ENCODE measurements at regions not wholly inside any gene's neighbourhood (a gene's known extent, or its start where the extent isn't known, plus 50 kb on each side); places are given as distances from the start of the nearest gene placed in this dataset.

DNA sequence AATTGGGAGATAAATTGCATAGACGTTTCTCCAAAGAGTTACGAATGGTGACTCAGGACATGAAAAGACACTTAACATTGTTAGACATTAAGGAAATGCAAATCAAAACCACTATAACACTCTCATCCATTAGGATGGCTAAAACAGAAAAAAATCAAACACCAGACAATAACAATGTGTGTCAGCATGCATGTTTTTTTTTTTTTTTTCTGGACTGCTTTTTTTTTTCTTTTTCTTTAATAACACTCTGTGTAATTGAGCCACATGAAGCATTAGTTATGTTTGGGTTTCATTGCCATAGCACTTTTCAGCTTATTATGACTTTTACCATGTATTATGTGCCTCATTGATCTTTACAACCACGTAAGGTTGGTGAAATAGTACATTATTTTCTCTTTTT, 95.0 kb downstream of the NFKBIZ start:
- POLR2A ChIA-PET = no interaction called here
- BruUV-seq (replicated peaks) = no TSS peak
- Mint-ChIP-seq H3K27me3 (ENCODE audit: insufficient read depth, unreplicated experiment) (no peaks in the 10 kb centered on the region), H3K4me3 (ENCODE audit: unreplicated experiment) (no peak overlapping the region), H3K9me3 (ENCODE audit: unreplicated experiment) (no peaks in the 10 kb centered on the region), H3K36me3 (ENCODE audit: insufficient read depth, unreplicated experiment) (no peaks in the 10 kb centered on the region), H3K4me1 (ENCODE audit: insufficient read depth, unreplicated experiment) (no peaks in the 10 kb centered on the region), H3K27ac (ENCODE audit: low read depth, unreplicated experiment) (no peak overlapping the region)
- TF ChIP-seq, protein P1, sequence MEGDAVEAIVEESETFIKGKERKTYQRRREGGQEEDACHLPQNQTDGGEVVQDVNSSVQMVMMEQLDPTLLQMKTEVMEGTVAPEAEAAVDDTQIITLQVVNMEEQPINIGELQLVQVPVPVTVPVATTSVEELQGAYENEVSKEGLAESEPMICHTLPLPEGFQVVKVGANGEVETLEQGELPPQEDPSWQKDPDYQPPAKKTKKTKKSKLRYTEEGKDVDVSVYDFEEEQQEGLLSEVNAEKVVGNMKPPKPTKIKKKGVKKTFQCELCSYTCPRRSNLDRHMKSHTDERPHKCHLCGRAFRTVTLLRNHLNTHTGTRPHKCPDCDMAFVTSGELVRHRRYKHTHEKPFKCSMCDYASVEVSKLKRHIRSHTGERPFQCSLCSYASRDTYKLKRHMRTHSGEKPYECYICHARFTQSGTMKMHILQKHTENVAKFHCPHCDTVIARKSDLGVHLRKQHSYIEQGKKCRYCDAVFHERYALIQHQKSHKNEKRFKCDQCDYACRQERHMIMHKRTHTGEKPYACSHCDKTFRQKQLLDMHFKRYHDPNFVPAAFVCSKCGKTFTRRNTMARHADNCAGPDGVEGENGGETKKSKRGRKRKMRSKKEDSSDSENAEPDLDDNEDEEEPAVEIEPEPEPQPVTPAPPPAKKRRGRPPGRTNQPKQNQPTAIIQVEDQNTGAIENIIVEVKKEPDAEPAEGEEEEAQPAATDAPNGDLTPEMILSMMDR (IDR thresholded peaks at IDR 0.05; ENCODE audit: unreplicated experiment) = no peak
- CTCF ChIA-PET = no interaction called here
- intact Hi-C loops (cut with micrococcal nuclease) = no loop called here
- DNase-seq (ENCODE audit: unreplicated experiment) = no peak

DNA sequence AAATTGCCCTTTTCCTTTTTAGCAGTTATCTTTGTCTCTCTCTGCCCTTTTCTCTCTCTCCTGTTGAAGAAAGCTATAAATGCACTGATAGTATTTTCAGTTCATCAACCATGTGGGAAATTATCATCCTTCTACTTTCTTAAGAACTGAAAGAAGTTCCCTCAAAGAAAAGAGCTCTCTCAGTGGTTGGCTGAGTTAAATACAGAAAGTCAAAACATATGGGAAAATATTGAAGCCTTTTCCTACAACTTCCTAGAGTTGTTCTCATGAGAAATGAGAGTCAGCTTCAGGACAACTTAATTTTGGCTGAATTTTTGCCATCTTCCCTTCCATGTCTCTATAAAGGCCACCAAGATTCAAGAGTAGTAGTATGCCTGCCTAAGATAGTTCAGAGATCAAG, 96.7 kb downstream of the NFKBIZ start:
- BruUV-seq (replicated peaks) = no TSS peak
- peaks cover 7% of the 10 kb centered on the region for H3K4me1 Mint-ChIP-seq (ENCODE audit: insufficient read depth, unreplicated experiment)
- POLR2A ChIA-PET = interaction anchor here (0.6 kb wide), 1 partner anchor 469 kb away, joined by 3 read pairs; no protein-coding TSS in a partner anchor
- no peak for DNase-seq (ENCODE audit: unreplicated experiment)
- intact Hi-C loops (cut with micrococcal nuclease) = no loop called here
- H3K27me3 Mint-ChIP-seq (ENCODE audit: insufficient read depth, unreplicated experiment) = no peaks in the 10 kb centered on the region
- TF ChIP-seq, protein P1 (IDR thresholded peaks at IDR 0.05; ENCODE audit: unreplicated experiment) = no peak
- H3K9me3 Mint-ChIP-seq (ENCODE audit: unreplicated experiment) = no peaks in the 10 kb centered on the region
- H3K27ac Mint-ChIP-seq (ENCODE audit: low read depth, unreplicated experiment) = no peak overlapping the region
- no peak overlapping the region for H3K4me3 Mint-ChIP-seq (ENCODE audit: unreplicated experiment)
- no peaks in the 10 kb centered on the region for H3K36me3 Mint-ChIP-seq (ENCODE audit: insufficient read depth, unreplicated experiment)
- CTCF ChIA-PET = interaction anchor here (0.6 to 1.3 kb wide), 2 partner anchors 9 to 633 kb away, joined by 3 to 7 read pairs; no protein-coding TSS in a partner anchor

DNA sequence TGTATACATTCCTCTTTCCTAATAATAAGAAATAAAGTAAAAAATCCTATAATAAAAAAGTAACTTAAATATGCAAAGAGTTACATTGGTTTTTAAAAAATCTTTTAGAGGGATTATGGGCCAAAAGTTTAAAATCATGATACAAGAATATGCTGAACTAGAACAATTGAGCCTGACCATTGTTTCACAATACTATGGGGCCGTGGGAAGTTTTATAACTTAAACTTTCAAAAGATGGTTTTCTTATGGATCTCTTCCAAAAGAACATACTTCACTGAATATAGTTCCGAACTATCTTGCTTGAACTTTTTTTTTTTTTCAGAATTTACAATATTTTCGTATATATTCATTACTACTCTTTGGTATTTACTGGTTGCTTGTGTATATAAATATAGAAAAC, 97.6 kb downstream of the NFKBIZ start:
- no peaks in the 10 kb centered on the region for H3K27me3 Mint-ChIP-seq (ENCODE audit: insufficient read depth, unreplicated experiment)
- POLR2A ChIA-PET = no interaction called here
- no peaks in the 10 kb centered on the region for H3K36me3 Mint-ChIP-seq (ENCODE audit: insufficient read depth, unreplicated experiment)
- intact Hi-C loops (cut with micrococcal nuclease) = no loop called here
- DNase-seq (ENCODE audit: unreplicated experiment) = no peak
- peaks cover 7% of the 10 kb centered on the region for H3K4me1 Mint-ChIP-seq (ENCODE audit: insufficient read depth, unreplicated experiment)
- CTCF ChIA-PET = no interaction called here
- no peak overlapping the region for H3K27ac Mint-ChIP-seq (ENCODE audit: low read depth, unreplicated experiment)
- no peak overlapping the region for H3K4me3 Mint-ChIP-seq (ENCODE audit: unreplicated experiment)
- H3K9me3 Mint-ChIP-seq (ENCODE audit: unreplicated experiment) = no peaks in the 10 kb centered on the region
- TF ChIP-seq, protein P1 (IDR thresholded peaks at IDR 0.05; ENCODE audit: unreplicated experiment) = no peak
- BruUV-seq (replicated peaks) = no TSS peak

DNA sequence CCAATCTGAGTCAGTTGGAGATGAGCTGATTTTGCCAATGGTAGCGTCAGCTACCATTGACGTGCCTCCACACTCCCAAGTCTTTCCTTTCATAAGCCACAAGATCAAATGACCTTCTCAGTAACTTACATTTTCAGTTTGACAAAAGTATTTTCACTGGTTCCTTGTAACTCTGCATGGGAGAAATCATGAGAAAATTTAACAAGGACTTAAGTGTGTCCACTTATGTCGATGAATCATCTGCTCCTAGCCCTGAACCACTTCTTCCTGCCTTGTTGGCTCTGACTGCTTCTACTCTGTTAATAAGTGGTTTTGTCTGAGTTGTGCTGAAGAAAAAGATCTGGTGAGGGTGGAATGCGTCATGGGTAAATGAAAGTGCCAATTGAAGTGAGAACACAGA, 101.2 kb downstream of the NFKBIZ start:
- no TSS peak for BruUV-seq (replicated peaks)
- intact Hi-C loops (cut with micrococcal nuclease) = no loop called here
- H3K4me1 Mint-ChIP-seq (ENCODE audit: insufficient read depth, unreplicated experiment) = peaks cover 7% of the 10 kb centered on the region
- TF ChIP-seq, protein P1 (IDR thresholded peaks at IDR 0.05; ENCODE audit: unreplicated experiment) = no peak
- no peak overlapping the region for H3K27ac Mint-ChIP-seq (ENCODE audit: low read depth, unreplicated experiment)
- H3K4me3 Mint-ChIP-seq (ENCODE audit: unreplicated experiment) = no peak overlapping the region
- no peaks in the 10 kb centered on the region for H3K9me3 Mint-ChIP-seq (ENCODE audit: unreplicated experiment)
- POLR2A ChIA-PET = no interaction called here
- no peaks in the 10 kb centered on the region for H3K27me3 Mint-ChIP-seq (ENCODE audit: insufficient read depth, unreplicated experiment)
- CTCF ChIA-PET = no interaction called here
- no peak for DNase-seq (ENCODE audit: unreplicated experiment)
- H3K36me3 Mint-ChIP-seq (ENCODE audit: insufficient read depth, unreplicated experiment) = no peaks in the 10 kb centered on the region
